ENCODE measurements at regions not wholly inside any gene's neighbourhood (a gene's known extent, or its start where the extent isn't known, plus 50 kb on each side); places are given as distances from the start of the nearest gene placed in this dataset.

GRCh38 chr2:217105733-217106649 lies 246.1 kb upstream of the TNP1 start:
- Histone ChIP-seq H3K36me3 (ENCODE audit: control insufficient read depth, insufficient read depth, low read length) (no peaks in the 10 kb centered on the region), H3K4me3 (ENCODE audit: low read depth, low read length) (no peak overlapping the region), H3K27me3 (ENCODE audit: control insufficient read depth, insufficient read depth, low read length) (no peaks in the 10 kb centered on the region)
- DNase-seq (ENCODE audit: low read depth) = peak; percentile 95
- FAIRE-seq = peak; percentile 77
- no peak for TF ChIP-seq CTCF (IDR thresholded peaks at IDR 0.05; ENCODE audit: insufficient read depth, low read length, severe bottlenecking)

DNA sequence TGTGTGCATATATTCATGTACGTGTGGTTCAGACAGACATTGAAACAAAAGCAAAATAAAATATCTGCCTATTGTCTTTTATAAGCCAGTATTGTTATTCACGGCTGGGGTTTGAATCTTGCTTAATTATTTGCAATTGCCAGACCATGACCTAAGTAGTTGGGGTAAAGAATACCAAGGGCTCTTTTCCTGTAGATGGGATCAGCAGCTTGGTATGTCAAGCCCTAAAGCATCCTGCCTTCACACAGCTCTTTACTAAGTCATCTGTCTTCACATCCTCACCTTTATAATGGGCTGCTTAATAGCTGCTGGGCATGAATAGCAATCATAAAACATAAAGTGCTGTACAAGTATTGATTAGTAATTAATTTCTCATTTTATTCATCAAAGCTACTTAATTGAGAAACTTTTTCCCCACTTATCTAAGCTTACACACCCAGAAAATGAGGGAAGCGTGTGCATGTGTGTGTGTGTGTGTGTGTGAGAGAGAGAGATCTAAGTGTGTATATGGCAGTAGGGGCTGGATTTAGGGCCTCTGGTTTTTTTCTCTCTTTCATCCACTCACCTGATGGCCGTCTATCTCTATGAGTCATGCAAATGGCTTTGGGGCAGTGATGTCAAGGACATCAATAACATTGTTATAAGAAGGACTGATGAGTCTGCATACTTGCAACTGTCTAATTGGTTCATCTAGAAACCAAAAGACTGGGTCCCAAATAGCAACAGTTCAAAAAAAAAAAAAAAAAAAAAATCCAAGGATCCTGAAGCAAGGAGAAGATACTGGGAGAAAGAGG lies 244.1 kb upstream of the TNP1 start:
- no peaks in the 10 kb centered on the region for H3K27me3 ChIP-seq (ENCODE audit: control insufficient read depth, insufficient read depth, low read length)
- no peak for FAIRE-seq
- no peak for TF ChIP-seq CTCF (IDR thresholded peaks at IDR 0.05; ENCODE audit: insufficient read depth, low read length, severe bottlenecking)
- H3K4me3 ChIP-seq (ENCODE audit: low read depth, low read length) = no peak overlapping the region
- H3K36me3 ChIP-seq (ENCODE audit: control insufficient read depth, insufficient read depth, low read length) = no peaks in the 10 kb centered on the region
- peak; percentile 87 for DNase-seq (ENCODE audit: low read depth)

DNA sequence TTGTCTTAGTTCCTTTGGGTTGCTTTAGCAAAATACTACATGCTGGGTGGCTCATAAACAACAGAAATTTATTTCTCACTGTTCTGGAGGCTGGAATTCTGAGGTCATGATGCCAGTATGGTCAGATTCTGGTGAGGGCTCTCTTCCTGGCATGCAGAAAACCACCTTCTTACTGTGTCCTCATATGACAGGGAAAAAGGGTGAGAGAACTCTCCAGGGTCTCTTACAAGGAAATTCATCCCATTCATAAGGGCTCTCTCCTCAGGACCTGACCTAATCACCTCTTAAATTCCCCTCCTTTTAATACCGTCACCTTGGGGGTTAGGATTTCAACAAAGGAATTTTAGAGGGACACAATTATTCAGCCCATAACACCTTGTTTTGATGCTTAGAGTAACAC lies 243.1 kb upstream of the TNP1 start:
- H3K4me3 ChIP-seq (ENCODE audit: low read depth, low read length) = no peak overlapping the region
- TF ChIP-seq CTCF (IDR thresholded peaks at IDR 0.05; ENCODE audit: insufficient read depth, low read length, severe bottlenecking) = no peak
- FAIRE-seq (no peak), DNase-seq (ENCODE audit: low read depth) (no peak)
- no peaks in the 10 kb centered on the region for H3K27me3 ChIP-seq (ENCODE audit: control insufficient read depth, insufficient read depth, low read length)
- no peaks in the 10 kb centered on the region for H3K36me3 ChIP-seq (ENCODE audit: control insufficient read depth, insufficient read depth, low read length)

DNA sequence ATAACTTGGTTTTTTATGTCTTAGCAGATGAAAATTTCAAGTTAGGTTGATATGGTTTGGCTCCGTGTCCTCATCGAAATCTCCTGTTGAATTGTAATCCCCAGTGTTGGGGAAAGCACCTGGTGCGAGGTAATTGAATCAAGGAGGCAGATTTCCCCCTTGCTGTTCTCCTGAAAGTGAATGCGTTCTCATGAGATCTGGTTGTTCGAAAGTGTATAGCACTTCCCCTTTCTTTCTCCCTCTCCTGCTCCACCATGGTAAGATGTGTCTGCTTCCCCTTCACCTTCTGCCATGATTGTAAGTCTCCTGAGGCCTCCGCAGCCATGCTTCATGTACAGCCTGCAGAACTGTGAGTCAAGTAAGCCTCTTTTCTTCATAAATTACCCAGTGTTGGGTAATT lies 242.1 kb upstream of the TNP1 start:
- FAIRE-seq (peak; percentile 23), DNase-seq (ENCODE audit: low read depth) (no peak)
- H3K4me3 ChIP-seq (ENCODE audit: low read depth, low read length) = no peak overlapping the region
- H3K36me3 ChIP-seq (ENCODE audit: control insufficient read depth, insufficient read depth, low read length) = no peaks in the 10 kb centered on the region
- H3K27me3 ChIP-seq (ENCODE audit: control insufficient read depth, insufficient read depth, low read length) = no peaks in the 10 kb centered on the region
- TF ChIP-seq CTCF (IDR thresholded peaks at IDR 0.05; ENCODE audit: insufficient read depth, low read length, severe bottlenecking) = no peak

GRCh38 chr2:217099561-217099960 lies 239.7 kb upstream of the TNP1 start:
- no peaks in the 10 kb centered on the region for H3K36me3 ChIP-seq (ENCODE audit: control insufficient read depth, insufficient read depth, low read length)
- no peak overlapping the region for H3K4me3 ChIP-seq (ENCODE audit: low read depth, low read length)
- no peak for FAIRE-seq
- H3K27me3 ChIP-seq (ENCODE audit: control insufficient read depth, insufficient read depth, low read length) = no peaks in the 10 kb centered on the region
- no peak for DNase-seq (ENCODE audit: low read depth)
- no peak for TF ChIP-seq CTCF (IDR thresholded peaks at IDR 0.05; ENCODE audit: insufficient read depth, low read length, severe bottlenecking)

Data from bronchial epithelial cell (primary cell).